ENCODE measurements at regions not wholly inside any gene's neighbourhood (a gene's known extent, or its start where the extent isn't known, plus 50 kb on each side); places are given as distances from the start of the nearest gene placed in this dataset.
"Not testable (repeated sequence)": the region's sequence is repeated elsewhere in the genome, so short reads cannot be mapped to it uniquely, and the experiment has no call there.

DNA sequence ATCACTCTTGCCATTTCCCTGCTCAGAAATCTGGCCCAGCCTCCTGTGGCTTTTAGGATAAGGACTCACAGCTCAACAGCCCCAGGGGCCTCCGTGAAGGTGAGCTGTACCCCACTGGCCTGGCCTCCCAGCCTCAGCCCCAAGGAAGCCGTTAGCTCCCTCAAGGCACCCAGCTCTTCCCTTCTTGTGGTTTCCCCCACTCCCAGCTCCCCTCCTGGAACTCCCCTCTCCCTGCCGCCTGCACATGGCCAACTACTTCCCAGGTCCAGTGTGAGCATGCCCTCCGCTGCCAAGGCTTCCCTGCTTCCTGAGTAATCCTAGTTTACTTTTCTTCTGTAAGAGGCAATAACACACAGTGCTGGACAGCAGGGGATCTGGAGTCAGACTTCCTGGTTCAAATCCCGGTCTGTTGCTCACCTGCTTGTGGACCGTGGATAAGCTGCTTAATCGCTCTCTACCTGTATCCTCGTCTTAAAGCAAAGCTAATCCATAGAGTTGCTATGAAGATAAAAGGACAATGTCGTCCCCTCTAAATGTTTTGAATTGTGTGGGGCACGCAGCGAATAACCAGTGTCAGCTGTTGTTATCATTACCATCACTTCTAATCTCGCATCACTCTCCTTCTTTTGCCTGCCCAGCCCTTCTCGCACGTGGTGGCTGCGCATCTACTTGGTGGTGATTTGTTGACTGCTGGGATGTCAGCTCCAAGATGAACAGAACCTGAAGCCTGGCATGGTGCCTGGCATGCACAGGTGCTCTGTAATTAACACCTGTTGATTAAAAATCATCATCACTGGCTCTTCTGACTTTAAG, 86.6 kb downstream of the C5orf15 start:
- no peak for DNase-seq (ENCODE audit: low spot score)

DNA sequence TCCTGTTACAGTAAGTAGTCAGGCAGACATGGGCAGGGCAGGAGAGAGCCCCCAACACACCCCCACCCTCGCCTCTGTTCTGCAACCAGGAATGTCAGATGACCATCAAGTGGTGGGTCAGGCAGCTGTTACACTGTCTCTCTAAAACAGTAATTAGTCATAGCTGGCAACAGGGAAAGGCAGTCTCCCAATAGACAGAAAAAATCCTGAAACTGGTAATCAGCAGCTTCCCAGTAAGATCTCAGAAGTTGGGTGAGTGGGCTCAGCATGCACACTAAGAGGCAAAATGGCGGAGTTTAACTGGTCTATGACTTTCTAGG, 90.2 kb downstream of the C5orf15 start:
- no peak for DNase-seq (ENCODE audit: low spot score)

DNA sequence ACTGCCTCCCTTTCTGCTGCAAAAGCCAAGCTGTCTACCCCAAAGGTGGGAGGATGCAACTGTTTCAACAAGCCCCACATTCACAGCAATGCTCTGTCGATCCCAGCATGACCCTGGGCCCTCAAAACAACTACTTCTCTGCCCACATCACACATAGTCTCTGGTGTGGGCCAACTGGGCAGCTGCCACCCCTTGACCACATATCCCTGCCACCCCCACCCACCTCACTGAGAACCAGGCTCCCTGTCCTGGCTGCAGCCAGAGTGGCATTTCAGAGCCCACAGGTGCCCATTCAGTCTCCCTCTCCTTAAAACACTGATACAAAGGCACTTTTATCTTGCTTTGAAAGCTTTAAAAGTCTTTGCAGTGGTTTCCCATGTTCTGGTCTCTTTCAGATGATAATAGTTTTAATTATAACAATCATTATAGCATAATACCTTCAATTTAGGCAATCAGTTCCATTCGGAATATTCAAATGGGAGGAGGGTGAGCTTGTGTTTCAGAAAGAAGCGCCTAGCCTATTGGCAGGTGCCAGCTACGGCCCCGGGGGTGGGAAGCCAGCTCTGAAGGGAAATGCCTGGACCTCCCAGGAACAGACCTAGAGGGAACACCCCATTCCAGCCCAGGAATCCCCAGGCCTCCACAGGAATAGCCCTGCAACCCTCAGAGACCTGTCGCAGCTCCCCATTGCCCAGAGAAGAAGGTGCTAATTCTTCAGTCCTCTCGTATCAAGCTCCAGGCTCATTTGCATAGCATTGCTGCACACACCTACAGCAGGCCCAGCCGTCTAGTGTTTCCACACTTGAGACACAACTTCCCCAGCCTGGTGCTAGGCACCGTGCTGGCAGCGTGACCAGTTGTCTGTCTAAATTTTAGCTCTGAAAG, 90.8 kb downstream of the C5orf15 start:
- no peak for DNase-seq (ENCODE audit: low spot score)

GRCh38 chr5:133876266-133876665, 92.2 kb downstream of the C5orf15 start:
- no peak for DNase-seq (ENCODE audit: low spot score)

DNA sequence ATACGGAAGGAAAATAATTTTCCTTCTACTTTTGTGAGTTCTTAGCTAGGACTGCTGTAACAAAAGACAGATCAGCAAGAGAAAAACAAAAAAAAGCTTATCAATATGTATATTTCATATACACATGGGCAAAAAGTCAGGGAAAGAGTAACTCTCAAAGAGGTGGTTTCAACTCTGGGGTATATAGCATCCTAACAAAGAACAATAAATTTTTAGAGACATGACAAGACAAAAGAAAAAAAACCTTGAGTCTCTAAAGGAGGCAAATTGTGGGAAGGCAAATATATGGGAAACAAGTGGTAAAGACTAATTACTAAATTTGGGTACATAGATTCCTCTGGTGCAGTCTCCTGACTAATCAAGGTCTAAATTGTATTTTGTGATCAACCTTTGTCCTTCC, 93.2 kb downstream of the C5orf15 start:
- DNase-seq (ENCODE audit: low spot score): no peak

DNA sequence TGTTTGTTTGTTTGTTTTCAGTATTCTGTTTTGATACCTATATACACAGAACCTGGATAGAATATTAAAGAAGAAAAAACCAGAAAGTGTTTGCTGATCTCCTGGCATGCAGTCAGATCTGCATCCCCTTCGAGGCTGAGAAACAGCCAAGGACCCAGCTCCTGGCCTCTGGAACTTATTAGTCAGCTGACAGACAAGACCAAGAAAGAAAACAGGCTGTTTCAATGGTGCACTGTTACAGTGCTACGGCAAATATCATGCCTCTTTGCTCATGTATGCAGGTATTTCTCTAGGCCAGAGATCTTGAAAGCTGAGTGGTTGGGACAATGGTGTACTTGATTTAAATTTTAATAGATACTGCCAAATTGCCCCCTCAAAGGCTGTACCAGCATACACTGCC, 95.0 kb downstream of the C5orf15 start:
- DNase-seq (ENCODE audit: low spot score): no peak

GRCh38 chr5:133870661-133871060, 97.8 kb downstream of the C5orf15 start:
- no peak for DNase-seq (ENCODE audit: low spot score)

- no peak for DNase-seq (ENCODE audit: low spot score)
Observed at GRCh38 chr5:133869519-133870335, 98.7 kb downstream of the C5orf15 start.

- peak; percentile 69 for DNase-seq (ENCODE audit: low spot score)
Observed at GRCh38 chr5:133868946-133869518, 99.4 kb downstream of the C5orf15 start.

GRCh38 chr5:133867851-133868545, 100.4 kb downstream of the C5orf15 start:
- DNase-seq (ENCODE audit: low spot score): no peak

- no peak for DNase-seq (ENCODE audit: low spot score)
Observed at GRCh38 chr5:133867341-133867740, 101.1 kb downstream of the C5orf15 start.

- no peak for DNase-seq (ENCODE audit: low spot score)
Observed at GRCh38 chr5:133866903-133867245, 101.6 kb downstream of the C5orf15 start.

GRCh38 chr5:133866160-133866902, 102.1 kb downstream of the C5orf15 start:
- no peak for DNase-seq (ENCODE audit: low spot score)

GRCh38 chr5:133865113-133865512, 103.3 kb downstream of the C5orf15 start:
- no peak for DNase-seq (ENCODE audit: low spot score)

DNA sequence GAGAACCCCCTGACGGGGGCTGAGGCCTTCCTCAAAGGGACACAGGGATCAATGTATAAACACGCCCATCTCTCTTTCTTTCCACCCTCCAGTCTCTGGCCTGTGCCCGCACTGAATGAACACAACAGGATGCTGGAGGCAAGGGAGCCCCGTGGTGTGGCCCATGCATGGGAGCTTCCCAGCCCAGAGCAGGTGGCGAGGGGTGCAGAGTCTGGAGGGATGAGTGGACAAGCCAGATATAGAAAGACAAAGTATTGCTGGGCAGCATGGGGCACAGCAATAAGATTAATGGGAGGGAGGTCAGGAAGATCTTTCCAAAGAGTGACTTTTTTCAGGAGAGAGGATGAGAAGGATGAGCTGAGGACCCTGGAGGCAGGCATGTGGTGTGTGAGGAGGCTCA, 103.7 kb downstream of the C5orf15 start:
- no peak for DNase-seq (ENCODE audit: low spot score)

DNA sequence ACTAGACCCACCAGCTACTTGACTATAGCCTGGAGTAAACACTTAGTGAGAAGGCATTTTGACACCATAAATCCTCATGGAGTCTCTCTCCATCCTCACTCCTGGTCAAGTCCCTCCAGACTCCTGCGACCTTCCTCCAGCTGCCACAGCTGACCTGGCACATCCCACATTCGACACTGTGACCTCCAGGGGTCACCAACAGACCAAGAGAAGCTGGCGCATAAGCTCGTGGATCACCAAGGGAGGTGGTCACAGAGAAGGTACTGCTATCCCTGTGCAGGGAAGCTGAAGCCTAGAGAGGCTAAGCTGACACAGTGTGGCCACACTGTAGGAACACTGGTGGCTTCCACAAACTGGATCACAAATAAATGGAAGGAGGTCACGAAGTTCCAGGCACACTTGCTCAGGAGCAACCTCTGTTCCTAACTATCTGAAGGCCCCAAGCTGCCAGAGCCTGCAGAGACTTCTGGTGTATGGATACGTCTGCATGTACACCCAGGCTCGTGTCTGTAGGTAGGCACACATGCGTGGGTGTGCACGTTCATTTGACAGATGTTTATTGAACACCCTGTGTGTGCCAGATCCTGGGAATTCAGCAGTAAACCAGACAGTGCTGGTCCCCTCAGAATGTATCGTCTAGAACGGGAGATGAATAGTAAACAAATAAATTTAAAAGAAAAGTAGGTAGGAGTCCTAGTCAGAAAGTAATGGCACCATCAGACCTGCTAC, 104.4 kb downstream of the C5orf15 start:
- DNase-seq (ENCODE audit: low spot score): no peak

- DNase-seq (ENCODE audit: low spot score): no peak
Observed at GRCh38 chr5:133861161-133861737, 107.2 kb downstream of the C5orf15 start.

GRCh38 chr5:133859073-133859472, 109.4 kb downstream of the C5orf15 start:
- no peak for DNase-seq (ENCODE audit: low spot score)

DNA sequence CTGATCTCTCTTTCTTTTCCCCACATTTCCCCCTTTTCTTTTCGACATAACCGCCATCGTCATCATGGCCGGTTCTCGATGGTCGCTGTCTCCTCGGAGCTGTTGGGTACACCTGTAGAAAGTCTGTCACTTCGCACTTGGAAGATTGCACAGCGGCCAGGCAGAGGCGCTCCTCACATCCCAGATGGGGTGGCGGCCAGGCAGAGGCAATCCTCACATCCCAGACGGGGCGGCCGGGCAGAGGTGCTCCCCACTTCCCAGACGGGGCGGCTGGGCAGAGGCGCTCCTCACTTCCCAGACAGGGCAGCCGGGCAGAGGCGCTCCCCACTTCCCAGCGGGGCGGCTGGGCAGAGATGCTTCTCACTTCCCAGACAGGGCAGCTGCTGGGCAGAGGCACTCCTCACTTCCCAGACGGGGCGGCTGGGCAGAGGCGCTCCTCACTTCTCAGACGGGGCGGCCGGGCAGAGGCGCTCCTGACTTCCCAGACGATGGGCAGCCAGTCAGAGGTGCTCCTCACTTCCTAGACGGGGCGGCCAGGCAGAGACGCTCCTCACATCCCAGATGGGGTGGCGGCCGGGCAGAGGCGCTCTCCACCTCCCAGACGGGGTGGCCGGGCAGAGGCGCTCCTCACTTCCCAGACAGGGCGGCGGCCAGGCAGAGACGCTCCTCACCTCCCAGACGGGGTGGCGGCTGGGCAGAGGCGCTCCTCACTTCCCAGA, 110.7 kb downstream of the C5orf15 start:
- DNase-seq (ENCODE audit: low spot score): not testable (repeated sequence)

Measured in HuH-7 (cell line).